ENCODE measurements at regions not wholly inside any gene's neighbourhood (a gene's known extent, or its start where the extent isn't known, plus 50 kb on each side); places are given as distances from the start of the nearest gene placed in this dataset.

GRCh38 chrX:110427076-110427475 is 68.4 kb downstream of the RTL9 start:
- DNase-seq (ENCODE audit: low read depth in 1 of 2, low spot score in 1 of 2) = no peak
- Histone ChIP-seq H3K4me3 (replicated peaks; ENCODE audit: insufficient read depth, low read length) (no peak overlapping the region), H3K27ac (replicated peaks) (no peak overlapping the region), H3K27me3 (ENCODE audit: insufficient read depth, poor library complexity, severe bottlenecking) (peaks cover 3% of the 10 kb centered on the region)
- TF ChIP-seq CTCF (IDR thresholded peaks at IDR 0.05; ENCODE audit: insufficient read depth, low read length) = no peak
- TF ChIP-seq REST (IDR thresholded peaks at IDR 0.05; ENCODE audit: insufficient replicate concordance, low read depth) = no peak
- TF ChIP-seq SPI1 (IDR thresholded peaks at IDR 0.05; ENCODE audit: borderline replicate concordance, low read depth) = no peak
- TF ChIP-seq GABPA (IDR thresholded peaks at IDR 0.05; ENCODE audit: low read depth) = no peak
- no peak for TF ChIP-seq POLR2AphosphoS5 (IDR thresholded peaks at IDR 0.05; ENCODE audit: low read depth)

- Histone ChIP-seq H3K4me3 (replicated peaks; ENCODE audit: insufficient read depth, low read length) (no peak overlapping the region), H3K27me3 (ENCODE audit: insufficient read depth, poor library complexity, severe bottlenecking) (peaks cover 3% of the 10 kb centered on the region), H3K27ac (replicated peaks) (no peak overlapping the region)
- DNase-seq (ENCODE audit: low read depth in 1 of 2, low spot score in 1 of 2) = no peak
- TF ChIP-seq POLR2AphosphoS5 (IDR thresholded peaks at IDR 0.05; ENCODE audit: low read depth) = no peak
- TF ChIP-seq CTCF (IDR thresholded peaks at IDR 0.05; ENCODE audit: insufficient read depth, low read length) = no peak
- TF ChIP-seq GABPA (IDR thresholded peaks at IDR 0.05; ENCODE audit: low read depth) = no peak
- TF ChIP-seq REST (IDR thresholded peaks at IDR 0.05; ENCODE audit: insufficient replicate concordance, low read depth) = no peak
- no peak for TF ChIP-seq SPI1 (IDR thresholded peaks at IDR 0.05; ENCODE audit: borderline replicate concordance, low read depth)
Measured at GRCh38 chrX:110428144-110428543, 69.5 kb downstream of the RTL9 start.

GRCh38 chrX:110430293-110431076 is 71.8 kb downstream of the RTL9 start:
- no peak for TF ChIP-seq POLR2AphosphoS5 (IDR thresholded peaks at IDR 0.05; ENCODE audit: low read depth)
- TF ChIP-seq REST (IDR thresholded peaks at IDR 0.05; ENCODE audit: insufficient replicate concordance, low read depth) = no peak
- no peak for TF ChIP-seq CTCF (IDR thresholded peaks at IDR 0.05; ENCODE audit: insufficient read depth, low read length)
- TF ChIP-seq GABPA (IDR thresholded peaks at IDR 0.05; ENCODE audit: low read depth) = no peak
- TF ChIP-seq SPI1 (IDR thresholded peaks at IDR 0.05; ENCODE audit: borderline replicate concordance, low read depth) = no peak
- peaks cover 3% of the 10 kb centered on the region for H3K27me3 ChIP-seq (ENCODE audit: insufficient read depth, poor library complexity, severe bottlenecking)
- no peak overlapping the region for H3K4me3 ChIP-seq (replicated peaks; ENCODE audit: insufficient read depth, low read length)

More at GRCh38 chrX:110430293-110431076, 71.8 kb downstream of the RTL9 start:
- no peak overlapping the region for H3K27ac ChIP-seq (replicated peaks)
- no peak for DNase-seq (ENCODE audit: low read depth in 1 of 2, low spot score in 1 of 2)
